Mesenchymal stem cell (in vitro differentiated cells and primary cell): ENCODE measurements at regions not wholly inside any gene's neighbourhood (a gene's known extent, or its start where the extent isn't known, plus 50 kb on each side); places are given as distances from the start of the nearest gene placed in this dataset.
A peak's percentile ranks its signal among the peaks of the same experiment; 100 is the strongest.

ENCODE experiments used
- DNase-seq: peaks from one replicate; pipeline ENCODE4 v3.0.0-alpha.2; 2013
- H2AFZ ChIP-seq: one replicate; pipeline ENCODE4 v1.6.1; 2013; ENCODE audit warnings: low read depth, mild to moderate bottlenecking, control low read depth, inconsistent platforms, low read length, moderate library complexity
- H2AK5ac ChIP-seq: 2 replicates; pipeline ENCODE4 v1.6.1; 2013; ENCODE audit warnings: low read length, moderate library complexity, mild to moderate bottlenecking, inconsistent platforms; ENCODE audit not compliant: severe bottlenecking
- H2BK120ac ChIP-seq: one replicate; pipeline ENCODE4 v1.6.1; 2013; ENCODE audit warnings: low read depth, mild to moderate bottlenecking, inconsistent platforms, low read length, moderate library complexity
- H2BK12ac ChIP-seq, 2 experiments: one replicate each; pipeline ENCODE4 v1.6.1; 2013; ENCODE audit warnings: inconsistent platforms in 2 of 2, low read length in 2 of 2, mild to moderate bottlenecking in 2 of 2, moderate library complexity in 2 of 2, control low read depth in 1 of 2
- H2BK15ac ChIP-seq: one replicate; pipeline ENCODE4 v1.6.1; 2013; ENCODE audit warnings: mild to moderate bottlenecking, low read depth, inconsistent platforms; ENCODE audit not compliant: poor library complexity, severe bottlenecking
- H2BK5ac ChIP-seq: 2 replicates; pipeline ENCODE4 v1.6.1; 2013; ENCODE audit warnings: low read depth, mild to moderate bottlenecking, low read length, control low read depth, inconsistent platforms; ENCODE audit not compliant: poor library complexity, severe bottlenecking
- H3K14ac ChIP-seq, 2 experiments: one replicate each; pipeline ENCODE4 v1.6.1; 2013; ENCODE audit warnings: inconsistent platforms in 2 of 2, low read length in 2 of 2, control low read depth in 1 of 2, mild to moderate bottlenecking in 1 of 2, moderate library complexity in 1 of 2
- H3K18ac ChIP-seq, 2 experiments: one replicate each; pipeline ENCODE4 v1.6.1; 2013; ENCODE audit warnings: inconsistent platforms in 2 of 2, low read length in 2 of 2, control low read depth in 1 of 2, low read depth in 1 of 2, mild to moderate bottlenecking in 1 of 2
- H3K23ac ChIP-seq, 2 experiments: one replicate each; pipeline ENCODE4 v1.6.1; 2013; ENCODE audit warnings: inconsistent platforms in 2 of 2, low read length in 2 of 2, mild to moderate bottlenecking in 2 of 2, moderate library complexity in 2 of 2, control low read depth in 1 of 2
- H3K27ac ChIP-seq: 2 replicates; pipeline ENCODE4 v1.5.1; 2013; ENCODE audit warnings: mild to moderate bottlenecking, moderate library complexity, low read length, control low read depth, inconsistent platforms; ENCODE audit not compliant: poor library complexity, severe bottlenecking
- H3K27me3 ChIP-seq, 2 experiments: 2 replicates each; pipeline versions ENCODE4 v1.6.1 to v1.7.0; 2013; ENCODE audit warnings: low read length in 2 of 2, mild to moderate bottlenecking in 2 of 2, moderate library complexity in 2 of 2, control low read depth in 1 of 2, inconsistent platforms in 1 of 2; ENCODE audit not compliant: control insufficient read depth in 1 of 2, insufficient read depth in 1 of 2
- H3K36me3 ChIP-seq, 2 experiments: 2 replicates each; pipeline versions ENCODE4 v1.6.1 to v1.7.0; 2013; ENCODE audit warnings: low read length in 2 of 2, control low read depth in 1 of 2, inconsistent platforms in 1 of 2, low read depth in 1 of 2, mild to moderate bottlenecking in 1 of 2; ENCODE audit not compliant: insufficient read depth in 2 of 2, control insufficient read depth in 1 of 2
- H3K4ac ChIP-seq, 2 experiments: one replicate each; pipeline ENCODE4 v1.6.1; 2013; ENCODE audit warnings: inconsistent platforms in 2 of 2, low read length in 2 of 2, mild to moderate bottlenecking in 2 of 2, moderate library complexity in 2 of 2, control low read depth in 1 of 2, low read depth in 1 of 2
- H3K4me1 ChIP-seq: 2 replicates; pipeline ENCODE4 v1.6.1; 2013; ENCODE audit warnings: low read depth, low read length, control low read depth; ENCODE audit not compliant: control insufficient read depth, insufficient read depth
- H3K4me2 ChIP-seq: 2 replicates; pipeline ENCODE4 v1.6.1; 2013; ENCODE audit warnings: low read length, mild to moderate bottlenecking, inconsistent platforms; ENCODE audit not compliant: poor library complexity, severe bottlenecking
- H3K4me3 ChIP-seq, 2 experiments: 2 replicates each; pipeline versions ENCODE4 v1.5.1 to v1.7.0; 2013; ENCODE audit warnings: low read length in 2 of 2, mild to moderate bottlenecking in 2 of 2, control low read depth in 1 of 2, low read depth in 1 of 2; ENCODE audit not compliant: insufficient read depth in 1 of 2
- H3K79me1 ChIP-seq: replicated peaks from 2 replicates; pipeline ENCODE4 v1.6.1; 2013; ENCODE audit warnings: mild to moderate bottlenecking, control low read depth, low read length, inconsistent platforms; ENCODE audit not compliant: poor library complexity, severe bottlenecking
- H3K9ac ChIP-seq: 2 replicates; pipeline ENCODE4 v1.7.0; 2013; ENCODE audit warnings: mild to moderate bottlenecking, low read length, moderate library complexity
- H3K9me3 ChIP-seq: 2 replicates; pipeline ENCODE4 v1.7.0; 2013; ENCODE audit warnings: mild to moderate bottlenecking, low read length; ENCODE audit not compliant: control insufficient read depth
- H4K8ac ChIP-seq: one replicate; pipeline ENCODE4 v1.6.1; 2013; ENCODE audit warnings: inconsistent platforms, mild to moderate bottlenecking, low read length, moderate library complexity
- H4K91ac ChIP-seq: one replicate; pipeline ENCODE4 v1.6.1; 2013; ENCODE audit warnings: mild to moderate bottlenecking, low read length, inconsistent platforms
- WGBS: methylation state at CpG from one replicate; pipeline ENCODE4 v1.1.7; 2013; ENCODE audit warnings: mixed read lengths; 5-methylcytosine and 5-hydroxymethylcytosine counted together

GRCh38 chr1:72637593-72637992, 355.3 kb upstream of the NEGR1 start:
- no peak overlapping the region for H2BK15ac ChIP-seq
- no peak overlapping the region for H2AFZ ChIP-seq
- H3K27ac ChIP-seq = no peak overlapping the region
- no peak overlapping the region for H3K14ac ChIP-seq
- H3K23ac ChIP-seq = no peak overlapping the region
- no peak overlapping the region for H2BK120ac ChIP-seq
- DNase-seq = no peak
- no peak overlapping the region for H3K4me2 ChIP-seq
- no peak overlapping the region for H2BK5ac ChIP-seq
- H3K18ac ChIP-seq = no peak overlapping the region
- H3K79me1 ChIP-seq = no peaks in the 10 kb centered on the region
- H3K9ac ChIP-seq = no peak overlapping the region
- peaks cover 18% of the 10 kb centered on the region for H3K9me3 ChIP-seq
- H4K8ac ChIP-seq = no peak overlapping the region
- H3K4me1 ChIP-seq = no peaks in the 10 kb centered on the region
- no peak overlapping the region for H2BK12ac ChIP-seq
- H3K4ac ChIP-seq = no peak overlapping the region
- WGBS = 91% methylated on average over 1 of the region's 1 CpG
- H3K4me3 ChIP-seq = no peak overlapping the region
- no peaks in the 10 kb centered on the region for H3K36me3 ChIP-seq
- H4K91ac ChIP-seq = no peak overlapping the region
- H3K27me3 ChIP-seq = no peaks in the 10 kb centered on the region
- no peak overlapping the region for H2AK5ac ChIP-seq

GRCh38 chr1:72636631-72637030, 354.3 kb upstream of the NEGR1 start:
- Histone ChIP-seq H3K4me3 (no peak overlapping the region), H3K79me1 (no peaks in the 10 kb centered on the region), H3K18ac (no peak overlapping the region), H3K27ac (no peak overlapping the region), H3K23ac (no peak overlapping the region), H3K4me1 (no peaks in the 10 kb centered on the region), H2BK5ac (no peak overlapping the region), H3K9ac (no peak overlapping the region), H2AFZ (no peak overlapping the region), H3K4ac (no peak overlapping the region), H3K36me3 (no peaks in the 10 kb centered on the region), H2AK5ac (no peak overlapping the region), H3K4me2 (no peak overlapping the region), H4K91ac (no peak overlapping the region), H2BK12ac (no peak overlapping the region), H3K9me3 (peaks cover 11% of the 10 kb centered on the region), H3K27me3 (no peaks in the 10 kb centered on the region), H2BK120ac (no peak overlapping the region), H4K8ac (no peak overlapping the region), H2BK15ac (no peak overlapping the region), H3K14ac (peak overlapping the region in 1 of 2 experiments; percentile 41)
- DNase-seq = no peak
- WGBS = 64% methylated on average over 1 of the region's 2 CpGs

- no peak overlapping the region for H3K14ac ChIP-seq
- no peak overlapping the region for H3K4me3 ChIP-seq
- H3K27me3 ChIP-seq = no peaks in the 10 kb centered on the region
- H3K4me1 ChIP-seq = no peaks in the 10 kb centered on the region
- H3K23ac ChIP-seq = no peak overlapping the region
- no peak overlapping the region for H2AFZ ChIP-seq
- H2BK12ac ChIP-seq = no peak overlapping the region
- H3K27ac ChIP-seq = no peak overlapping the region
- no peaks in the 10 kb centered on the region for H3K36me3 ChIP-seq
- H4K8ac ChIP-seq = no peak overlapping the region
- no peak overlapping the region for H3K9ac ChIP-seq
- H3K18ac ChIP-seq = no peak overlapping the region
- no peak overlapping the region for H2BK5ac ChIP-seq
- no peak overlapping the region for H3K4me2 ChIP-seq
- H3K79me1 ChIP-seq = no peaks in the 10 kb centered on the region
- H4K91ac ChIP-seq = no peak overlapping the region
- no peak overlapping the region for H3K4ac ChIP-seq
- H2BK15ac ChIP-seq = no peak overlapping the region
- H3K9me3 ChIP-seq = peaks cover 3% of the 10 kb centered on the region
- 89% methylated on average over 5 of the region's 5 CpGs for WGBS
- DNase-seq = peak; percentile 36
- no peak overlapping the region for H2BK120ac ChIP-seq
- no peak overlapping the region for H2AK5ac ChIP-seq
These were observed 353.4 kb upstream of the NEGR1 start for GRCh38 chr1:72635719-72636118.

- H2BK15ac ChIP-seq = no peak overlapping the region
- H2AK5ac ChIP-seq = no peak overlapping the region
- H2AFZ ChIP-seq = no peak overlapping the region
- no peak overlapping the region for H3K18ac ChIP-seq
- no peak overlapping the region for H3K14ac ChIP-seq
- no peaks in the 10 kb centered on the region for H3K27me3 ChIP-seq
- no peak overlapping the region for H3K4me2 ChIP-seq
- peak; percentile 16 for DNase-seq
- no peak overlapping the region for H3K4me3 ChIP-seq
- H4K8ac ChIP-seq = no peak overlapping the region
- no peaks in the 10 kb centered on the region for H3K4me1 ChIP-seq
- no peak overlapping the region for H3K23ac ChIP-seq
- WGBS = 95% methylated on average over 2 of the region's 3 CpGs
- H2BK5ac ChIP-seq = no peak overlapping the region
- no peaks in the 10 kb centered on the region for H3K36me3 ChIP-seq
- H2BK120ac ChIP-seq = no peak overlapping the region
- no peak overlapping the region for H3K9ac ChIP-seq
- H3K4ac ChIP-seq = no peak overlapping the region
- H4K91ac ChIP-seq = no peak overlapping the region
- no peak overlapping the region for H2BK12ac ChIP-seq
- H3K27ac ChIP-seq = no peak overlapping the region
- no peaks in the 10 kb centered on the region for H3K79me1 ChIP-seq
- H3K9me3 ChIP-seq = no peaks in the 10 kb centered on the region
These were observed 352.6 kb upstream of the NEGR1 start for GRCh38 chr1:72634946-72635345.
